ENCODE measurements at regions not wholly inside any gene's neighbourhood (a gene's known extent, or its start where the extent isn't known, plus 50 kb on each side); places are given as distances from the start of the nearest gene placed in this dataset.
"Not testable (repeated sequence)": the region's sequence is repeated elsewhere in the genome, so short reads cannot be mapped to it uniquely, and the experiment has no call there.

GRCh38 chr3:132134611-132135010, 99.8 kb upstream of the CPNE4 start:
- Mint-ChIP-seq H3K36me3 (ENCODE audit: insufficient read depth, unreplicated experiment) (no peaks in the 10 kb centered on the region), H3K27me3 (ENCODE audit: insufficient read depth, unreplicated experiment) (peaks cover 3% of the 10 kb centered on the region), H3K27ac (ENCODE audit: unreplicated experiment) (no peak overlapping the region), H3K4me1 (ENCODE audit: low read depth, unreplicated experiment) (no peaks in the 10 kb centered on the region), H3K9me3 (ENCODE audit: unreplicated experiment) (no peaks in the 10 kb centered on the region), H3K4me3 (ENCODE audit: unreplicated experiment) (no peak overlapping the region)
- ChIA-PET POLR2A (no interaction called here), CTCF (no interaction called here)
- no peak for TF ChIP-seq CTCF (IDR thresholded peaks at IDR 0.05; ENCODE audit: insufficient read depth in 1 of 2, low read depth in 1 of 2, low read length in 1 of 2, severe bottlenecking in 1 of 2, unreplicated experiment in 1 of 2)
- no TSS peak for BruUV-seq (replicated peaks)
- no peak for DNase-seq
- no peak overlapping the region for H3K4me3 ChIP-seq (ENCODE audit: low read depth, low read length)
- no peaks in the 10 kb centered on the region for H3K4me1 ChIP-seq
- H3K36me3 ChIP-seq (ENCODE audit: control insufficient read depth, insufficient read depth, low read length), result no peaks in the 10 kb centered on the region
- H3K27me3 ChIP-seq (replicated peaks; ENCODE audit: control insufficient read depth, insufficient read depth, low read length), result no peaks in the 10 kb centered on the region
- intact Hi-C loops (cut with micrococcal nuclease; ENCODE audit: unreplicated experiment), result no loop called here
- no peaks in the 10 kb centered on the region for H3K9me3 ChIP-seq

DNA sequence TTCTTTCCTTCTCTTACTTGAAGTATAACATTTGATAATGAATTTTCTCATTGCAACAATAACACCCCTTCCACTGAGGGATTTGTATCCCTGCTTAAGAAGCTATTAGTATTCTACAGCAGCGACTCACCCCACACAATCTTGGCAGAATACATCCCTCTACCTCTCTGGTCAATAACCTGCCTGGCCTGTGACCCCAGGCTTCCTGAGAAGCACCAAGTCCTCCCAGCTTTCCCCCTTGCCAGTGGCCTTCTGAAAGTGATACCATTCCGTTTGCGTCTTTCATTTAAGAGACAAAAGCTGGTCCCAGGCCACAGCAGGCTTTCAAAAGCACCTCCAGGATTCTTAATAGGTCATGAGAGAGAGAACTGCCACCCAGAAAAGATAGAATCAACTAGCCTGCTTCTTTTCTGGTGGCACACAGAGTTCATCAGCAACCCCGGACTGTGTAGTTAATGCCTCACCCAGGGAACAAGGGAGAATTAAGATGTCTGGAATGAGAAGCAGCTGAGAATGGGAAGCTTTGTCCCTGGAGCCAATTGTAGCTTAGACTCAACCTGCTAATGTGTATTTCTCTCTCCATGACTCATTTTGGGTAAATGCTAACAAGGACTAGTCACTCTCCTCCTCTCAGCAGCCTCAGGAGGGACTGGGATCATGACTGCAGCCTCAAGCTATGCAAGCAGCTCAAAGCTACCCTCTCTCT, 101.0 kb upstream of the CPNE4 start:
- no peaks in the 10 kb centered on the region for H3K9me3 ChIP-seq
- Mint-ChIP-seq H3K9me3 (ENCODE audit: unreplicated experiment) (no peaks in the 10 kb centered on the region), H3K4me3 (ENCODE audit: unreplicated experiment) (no peak overlapping the region), H3K36me3 (ENCODE audit: insufficient read depth, unreplicated experiment) (no peaks in the 10 kb centered on the region), H3K27ac (ENCODE audit: unreplicated experiment) (no peak overlapping the region), H3K27me3 (ENCODE audit: insufficient read depth, unreplicated experiment) (peaks cover 3% of the 10 kb centered on the region), H3K4me1 (ENCODE audit: low read depth, unreplicated experiment) (no peaks in the 10 kb centered on the region)
- intact Hi-C loops (cut with micrococcal nuclease; ENCODE audit: unreplicated experiment), result no loop called here
- no peak for DNase-seq
- no peaks in the 10 kb centered on the region for H3K4me1 ChIP-seq
- no peaks in the 10 kb centered on the region for H3K27me3 ChIP-seq (replicated peaks; ENCODE audit: control insufficient read depth, insufficient read depth, low read length)
- TF ChIP-seq CTCF (IDR thresholded peaks at IDR 0.05; ENCODE audit: insufficient read depth in 1 of 2, low read depth in 1 of 2, low read length in 1 of 2, severe bottlenecking in 1 of 2, unreplicated experiment in 1 of 2), result no peak
- BruUV-seq (replicated peaks), result no TSS peak
- POLR2A ChIA-PET, result no interaction called here
- CTCF ChIA-PET, result no interaction called here
- no peaks in the 10 kb centered on the region for H3K36me3 ChIP-seq (ENCODE audit: control insufficient read depth, insufficient read depth, low read length)
- H3K4me3 ChIP-seq (ENCODE audit: low read depth, low read length), result no peak overlapping the region

- BruUV-seq (replicated peaks), result no TSS peak
- peaks cover 3% of the 10 kb centered on the region for H3K27me3 Mint-ChIP-seq (ENCODE audit: insufficient read depth, unreplicated experiment)
- CTCF ChIA-PET, result no interaction called here
- Histone ChIP-seq H3K4me1 (no peaks in the 10 kb centered on the region), H3K4me3 (ENCODE audit: low read depth, low read length) (no peak overlapping the region), H3K9me3 (no peaks in the 10 kb centered on the region), H3K27me3 (replicated peaks; ENCODE audit: control insufficient read depth, insufficient read depth, low read length) (no peaks in the 10 kb centered on the region), H3K36me3 (ENCODE audit: control insufficient read depth, insufficient read depth, low read length) (no peaks in the 10 kb centered on the region)
- no peak overlapping the region for H3K4me3 Mint-ChIP-seq (ENCODE audit: unreplicated experiment)
- H3K9me3 Mint-ChIP-seq (ENCODE audit: unreplicated experiment), result no peaks in the 10 kb centered on the region
- intact Hi-C loops (cut with micrococcal nuclease; ENCODE audit: unreplicated experiment), result no loop called here
- no peak for DNase-seq
- H3K27ac Mint-ChIP-seq (ENCODE audit: unreplicated experiment), result no peak overlapping the region
- no peak for TF ChIP-seq CTCF (IDR thresholded peaks at IDR 0.05; ENCODE audit: insufficient read depth in 1 of 2, low read depth in 1 of 2, low read length in 1 of 2, severe bottlenecking in 1 of 2, unreplicated experiment in 1 of 2)
- POLR2A ChIA-PET, result no interaction called here
- no peaks in the 10 kb centered on the region for H3K36me3 Mint-ChIP-seq (ENCODE audit: insufficient read depth, unreplicated experiment)
- H3K4me1 Mint-ChIP-seq (ENCODE audit: low read depth, unreplicated experiment), result no peaks in the 10 kb centered on the region
Measured at GRCh38 chr3:132136334-132136716, 101.5 kb upstream of the CPNE4 start.

GRCh38 chr3:132136902-132137301, 102.1 kb upstream of the CPNE4 start:
- H3K27me3 Mint-ChIP-seq (ENCODE audit: insufficient read depth, unreplicated experiment); BruUV-seq (replicated peaks); H3K27ac Mint-ChIP-seq (ENCODE audit: unreplicated experiment); H3K4me1 Mint-ChIP-seq (ENCODE audit: low read depth, unreplicated experiment); CTCF ChIA-PET; intact Hi-C loops (cut with micrococcal nuclease; ENCODE audit: unreplicated experiment); DNase-seq; H3K9me3 ChIP-seq; H3K9me3 Mint-ChIP-seq (ENCODE audit: unreplicated experiment); H3K36me3 Mint-ChIP-seq (ENCODE audit: insufficient read depth, unreplicated experiment); H3K4me1 ChIP-seq; H3K27me3 ChIP-seq (replicated peaks; ENCODE audit: control insufficient read depth, insufficient read depth, low read length); H3K4me3 ChIP-seq (ENCODE audit: low read depth, low read length); H3K4me3 Mint-ChIP-seq (ENCODE audit: unreplicated experiment); POLR2A ChIA-PET; H3K36me3 ChIP-seq (ENCODE audit: control insufficient read depth, insufficient read depth, low read length): not testable (repeated sequence)
